A673 (cell line): ENCODE measurements at regions not wholly inside any gene's neighbourhood (a gene's known extent, or its start where the extent isn't known, plus 50 kb on each side); places are given as distances from the start of the nearest gene placed in this dataset.

ENCODE experiments used
- BruUV-seq: library from RNA; stranded (reverse); fragments of 400-500 nt; replicated peaks from 2 replicates; lab custom pipeline; 2021; lab: Mats Ljungman, UMichigan
- CTCF ChIA-PET: fragments of 300-600 bp; sonication (Branson Sonifier 250); formaldehyde crosslinking; loops from one replicate; lab custom pipeline; 2022; ENCODE audit warnings: antibody characterized with exemption; lab: Charles Lee
- POLR2A ChIA-PET: fragments of 300-600 bp; sonication (Branson Sonifier 250); formaldehyde crosslinking; loops from one replicate; lab custom pipeline; 2022; ENCODE audit warnings: antibody characterized with exemption; ENCODE audit not compliant: low non-redundant PET; lab: Charles Lee
- DNase-seq: peaks from one replicate; pipeline ENCODE4 v3.0.0-alpha.2; 2015; ENCODE audit warnings: low spot score
- H3K27ac ChIP-seq: fragments of 200-600 bp; sonication (generic); 2 replicates; pipeline ENCODE4 v1.5.1; 2016; ENCODE audit warnings: mixed run types, low read depth, mild to moderate bottlenecking, mixed read lengths, antibody characterized with exemption, low read length; ENCODE audit not compliant: poor library complexity, severe bottlenecking
- H3K27me3 ChIP-seq: fragments of 200-600 bp; sonication (generic); replicated peaks from 2 replicates; pipeline ENCODE4 v1.6.1; 2017; ENCODE audit warnings: mixed run types, low read depth, mild to moderate bottlenecking, mixed read lengths, antibody characterized with exemption, low read length; ENCODE audit not compliant: insufficient read depth, poor library complexity
- H3K36me3 ChIP-seq: fragments of 200-600 bp; sonication (generic); 2 replicates; pipeline ENCODE4 v1.6.1; 2016; ENCODE audit warnings: mixed run types, mild to moderate bottlenecking, mixed read lengths, antibody characterized with exemption, low read length; ENCODE audit not compliant: insufficient read depth, poor library complexity, severe bottlenecking
- H3K4me1 ChIP-seq: fragments of 200-600 bp; sonication (generic); 2 replicates; pipeline ENCODE4 v1.6.1; 2017; ENCODE audit warnings: mixed run types, mild to moderate bottlenecking, mixed read lengths, antibody characterized with exemption, low read length; ENCODE audit not compliant: insufficient read depth, poor library complexity, severe bottlenecking
- H3K4me3 ChIP-seq: fragments of 200-600 bp; sonication (generic); 2 replicates; pipeline ENCODE4 v1.5.1; 2016; ENCODE audit warnings: low read depth, mixed run types, mild to moderate bottlenecking, mixed read lengths, low read length; ENCODE audit not compliant: poor library complexity, severe bottlenecking
- H3K9me3 ChIP-seq: fragments of 200-600 bp; sonication (generic); 2 replicates; pipeline ENCODE4 v1.6.1; 2016; ENCODE audit warnings: mixed run types, low read depth, mild to moderate bottlenecking, mixed read lengths, antibody characterized with exemption, low read length; ENCODE audit not compliant: poor library complexity, severe bottlenecking
- CTCF ChIP-seq: fragments of 300-800, 200-600 bp; sonication (generic); conservative IDR thresholded peaks from 2 replicates; pipeline ENCODE4 v1.5.1; 2017; ENCODE audit warnings: low read depth, mild to moderate bottlenecking, antibody characterized with exemption, low read length, moderate library complexity, mixed read lengths
- EZH2 ChIP-seq: fragments of 200-600 bp; sonication (generic); IDR thresholded peaks from 2 replicates; pipeline ENCODE4 v1.6.1; 2017; ENCODE audit warnings: borderline replicate concordance, low read depth, mild to moderate bottlenecking, mixed read lengths, antibody characterized with exemption, low read length; ENCODE audit not compliant: poor library complexity, severe bottlenecking
- intact Hi-C: fragments of 100-400 bp; cut with micrococcal nuclease; formaldehyde crosslinking; loops from one replicate; pipeline ENCODE4 v1.10.0; 2022; ENCODE audit not compliant: unreplicated experiment

GRCh38 chr7:20932785-20933527 lies 146.3 kb upstream of the SP8 start:
- Histone ChIP-seq H3K9me3 (no peaks in the 10 kb centered on the region), H3K4me1 (no peaks in the 10 kb centered on the region), H3K27ac (no peak overlapping the region), H3K4me3 (no peak overlapping the region), H3K36me3 (no peaks in the 10 kb centered on the region), H3K27me3 (peaks cover 46% of the 10 kb centered on the region)
- no TSS peak for BruUV-seq
- DNase-seq: no peak
- ChIA-PET POLR2A (no interaction called here), CTCF (no interaction called here)
- no peak for TF ChIP-seq EZH2
- TF ChIP-seq CTCF: no peak
- intact Hi-C loops: no loop called here

GRCh38 chr7:20945451-20945850 lies 158.8 kb upstream of the SP8 start:
- Histone ChIP-seq H3K9me3 (no peaks in the 10 kb centered on the region), H3K4me3 (no peak overlapping the region), H3K27me3 (no peaks in the 10 kb centered on the region), H3K27ac (no peak overlapping the region), H3K36me3 (no peaks in the 10 kb centered on the region), H3K4me1 (no peaks in the 10 kb centered on the region)
- intact Hi-C loops: no loop called here
- POLR2A ChIA-PET: no interaction called here
- TF ChIP-seq CTCF (no peak), EZH2 (no peak)
- no TSS peak for BruUV-seq
- no peak for DNase-seq
- CTCF ChIA-PET: no interaction called here

GRCh38 chr7:20952916-20953315 lies 166.2 kb upstream of the SP8 start:
- ChIA-PET CTCF (no interaction called here), POLR2A (no interaction called here)
- peaks cover 27% of the 10 kb centered on the region for H3K27me3 ChIP-seq
- TF ChIP-seq EZH2: no peak
- TF ChIP-seq CTCF: no peak
- no peak overlapping the region for H3K4me3 ChIP-seq
- no peak for DNase-seq
- H3K27ac ChIP-seq: no peak overlapping the region
- H3K9me3 ChIP-seq: no peaks in the 10 kb centered on the region
- no peaks in the 10 kb centered on the region for H3K4me1 ChIP-seq
- no TSS peak for BruUV-seq
- H3K36me3 ChIP-seq: no peaks in the 10 kb centered on the region
- intact Hi-C loops: no loop called here
